IPS-18c (cell line): ENCODE measurements at regions not wholly inside any gene's neighbourhood (a gene's known extent, or its start where the extent isn't known, plus 50 kb on each side); places are given as distances from the start of the nearest gene placed in this dataset.

Experiments used
- H3K4me3 ChIP-seq: 2 replicates; pipeline ENCODE4 v1.7.0; 2013; ENCODE audit warnings: low read depth, mild to moderate bottlenecking, low read length, moderate library complexity; ENCODE audit not compliant: insufficient read depth
- H3K9me3 ChIP-seq: one replicate; pipeline ENCODE4 v1.6.1; 2013; ENCODE audit warnings: mild to moderate bottlenecking, low read length, moderate library complexity; ENCODE audit not compliant: control insufficient read depth, insufficient read depth

- H3K9me3 ChIP-seq: no peaks in the 10 kb centered on the region
These were observed 218.8 kb downstream of the CTTN start for GRCh38 chr11:70616938-70617654.

DNA sequence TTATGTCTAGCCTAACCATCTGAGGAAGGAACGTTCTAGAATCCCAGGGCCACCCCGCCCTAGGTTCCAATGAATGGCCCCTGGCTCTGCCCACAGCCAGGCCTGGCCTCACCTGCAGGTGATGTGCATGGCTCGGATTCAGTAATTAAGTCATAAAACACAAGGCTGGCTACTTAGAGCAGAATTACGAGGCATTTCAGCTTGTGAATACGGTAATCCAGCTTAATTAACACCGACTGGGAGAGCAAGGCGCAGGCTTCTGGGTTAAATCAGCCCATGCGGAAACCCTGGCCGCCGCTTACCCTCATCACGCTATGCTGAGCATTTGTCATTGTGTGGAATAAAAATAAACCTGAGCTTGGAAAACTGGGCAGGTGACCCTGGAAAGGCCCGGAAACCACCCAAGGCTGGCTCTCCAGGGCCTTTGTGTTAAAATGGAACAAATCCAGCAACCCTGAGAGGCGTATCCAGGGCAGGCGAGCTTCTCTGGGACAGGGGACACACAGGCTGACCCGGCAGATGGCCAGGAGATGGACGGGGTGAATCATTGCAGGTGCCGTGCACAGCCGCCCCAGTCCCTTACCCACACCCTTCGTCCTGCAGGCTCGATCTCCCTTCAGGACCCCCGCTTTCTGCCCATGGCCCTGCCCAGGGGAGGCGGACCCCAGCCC, 220.2 kb downstream of the CTTN start:
- Histone ChIP-seq H3K4me3 (no peak overlapping the region), H3K9me3 (no peaks in the 10 kb centered on the region)

More at GRCh38 chr11:70616938-70617654, 218.8 kb downstream of the CTTN start:
- no peak overlapping the region for H3K4me3 ChIP-seq

DNA sequence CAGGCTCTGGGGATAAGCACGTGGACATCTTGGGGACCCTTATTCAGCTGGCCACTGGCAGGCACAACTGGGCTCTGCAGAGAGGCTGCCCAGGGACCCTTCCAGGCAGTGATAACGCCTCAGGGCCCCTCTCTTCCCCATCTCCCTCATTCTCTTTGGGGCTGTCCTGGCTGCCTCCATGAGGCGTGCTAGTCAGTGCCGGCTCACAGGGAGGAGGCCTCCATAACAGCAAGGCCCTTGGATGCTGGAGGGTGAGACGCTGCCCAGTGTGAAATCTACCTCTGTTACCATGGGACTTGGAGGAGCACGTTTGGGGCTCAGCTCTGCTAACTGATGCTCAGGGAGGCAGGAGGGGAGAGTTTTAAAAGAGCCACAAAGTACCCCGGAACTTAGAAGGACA, 221.3 kb downstream of the CTTN start:
- Histone ChIP-seq H3K9me3 (no peaks in the 10 kb centered on the region), H3K4me3 (no peak overlapping the region)

DNA sequence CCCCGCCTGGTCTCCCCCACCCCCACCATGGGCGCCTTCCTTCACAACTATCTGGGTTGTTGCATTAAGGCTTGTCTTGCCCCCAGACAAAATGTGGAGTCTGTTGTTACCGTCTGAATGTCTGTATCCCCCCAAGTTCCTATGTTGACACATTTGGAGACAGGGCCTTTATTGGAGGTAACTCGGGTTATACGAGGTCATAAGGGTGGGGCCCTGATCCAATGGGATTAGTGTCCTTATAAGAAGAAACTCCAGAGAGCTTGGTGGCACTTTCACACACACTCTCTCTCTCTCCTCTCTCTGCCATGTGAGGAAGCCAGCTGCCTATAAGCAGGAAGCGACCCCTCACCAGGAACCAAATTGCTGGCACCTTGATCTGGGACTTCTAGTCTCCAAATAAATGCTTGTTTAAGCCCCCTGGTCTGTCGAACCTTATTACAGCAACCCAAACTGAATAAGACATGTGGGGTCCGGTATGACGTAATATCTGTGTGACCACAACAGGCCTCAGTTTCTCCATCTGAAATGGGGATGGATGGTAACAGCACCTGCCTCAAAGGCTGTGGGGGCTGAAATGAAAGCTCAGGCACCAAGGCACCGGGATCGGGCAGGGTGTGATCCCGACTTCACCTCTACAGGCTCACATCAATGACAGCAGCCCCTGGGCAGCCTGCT, 222.3 kb downstream of the CTTN start:
- Histone ChIP-seq H3K4me3 (no peak overlapping the region), H3K9me3 (no peaks in the 10 kb centered on the region)

DNA sequence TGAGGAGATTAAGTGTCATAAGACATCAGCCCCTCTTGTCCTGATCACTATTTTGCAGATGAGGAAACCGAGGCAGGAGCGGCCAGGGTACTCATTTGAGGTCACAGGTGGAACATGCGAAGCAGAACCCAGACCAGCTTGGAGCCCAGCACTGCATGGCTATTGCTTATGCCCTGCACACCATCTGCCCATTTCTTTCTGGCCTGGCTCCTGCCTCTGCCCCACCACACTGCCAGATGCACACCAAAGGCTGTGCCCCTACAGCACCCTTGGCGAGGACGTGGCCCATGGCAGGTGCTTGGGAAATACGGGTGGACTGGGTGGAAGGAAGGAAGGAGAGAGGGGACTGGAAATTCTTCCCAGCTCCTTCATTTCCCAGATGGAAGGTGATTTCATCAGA, 222.9 kb downstream of the CTTN start:
- Histone ChIP-seq H3K4me3 (no peak overlapping the region), H3K9me3 (no peaks in the 10 kb centered on the region)

DNA sequence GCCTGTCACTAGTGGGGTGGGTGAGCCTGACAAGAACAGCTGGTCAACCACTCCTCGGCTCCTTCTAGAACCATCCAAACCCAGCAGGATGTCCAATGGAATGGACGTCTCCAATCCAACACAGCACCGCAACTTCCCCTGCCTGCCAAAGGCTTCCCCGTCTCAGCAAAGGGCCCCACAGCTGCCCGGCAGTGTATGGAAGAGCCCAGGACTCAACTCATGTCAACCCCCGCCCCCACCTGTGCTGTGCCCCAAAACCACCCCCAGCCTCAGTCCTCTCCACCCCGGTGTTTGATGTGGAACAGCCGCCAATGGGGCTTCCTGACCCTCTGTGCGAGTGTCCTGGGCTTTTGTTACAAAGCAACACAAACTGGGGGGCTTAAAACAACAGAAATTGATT, 223.8 kb downstream of the CTTN start:
- H3K9me3 ChIP-seq: no peaks in the 10 kb centered on the region
- no peak overlapping the region for H3K4me3 ChIP-seq

DNA sequence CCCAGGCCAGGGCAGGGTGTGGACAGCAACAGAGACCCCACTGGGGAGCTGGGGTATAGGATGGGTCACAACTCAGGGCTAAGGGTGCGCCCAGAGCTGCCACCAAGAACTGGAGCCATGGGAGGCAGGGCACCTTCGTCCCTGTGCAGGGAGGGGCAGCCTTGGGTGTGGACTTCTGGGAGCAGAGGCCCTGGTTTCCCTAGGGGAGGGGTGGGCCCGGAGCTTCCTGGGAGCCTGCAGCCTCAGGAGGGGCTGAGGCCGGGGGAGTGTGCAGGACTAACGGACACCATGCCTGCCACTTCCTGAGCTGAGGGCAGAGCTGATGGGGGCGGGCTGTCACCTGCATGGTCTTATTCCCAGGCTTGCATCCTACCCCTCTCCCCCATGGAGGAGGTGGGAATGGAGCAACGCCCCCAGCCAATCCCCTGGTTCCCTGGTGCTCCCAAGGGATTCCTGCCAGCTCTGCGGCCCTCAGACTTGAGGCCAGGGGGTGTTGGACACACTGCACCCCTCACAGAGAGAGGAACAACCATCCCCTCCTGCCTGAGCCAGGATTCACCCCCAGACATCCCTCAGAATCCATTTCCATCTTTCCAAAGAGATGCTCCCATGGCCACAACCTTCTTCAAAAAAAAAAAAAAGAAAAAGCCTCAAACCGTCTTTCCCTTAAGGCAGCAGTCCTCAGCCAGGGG, 225.7 kb downstream of the CTTN start:
- H3K9me3 ChIP-seq: no peaks in the 10 kb centered on the region
- no peak overlapping the region for H3K4me3 ChIP-seq

- Histone ChIP-seq H3K9me3 (no peaks in the 10 kb centered on the region), H3K4me3 (no peak overlapping the region)
These were observed 226.3 kb downstream of the CTTN start for GRCh38 chr11:70624598-70624993.

- Histone ChIP-seq H3K9me3 (no peaks in the 10 kb centered on the region), H3K4me3 (no peak overlapping the region)
These were observed 226.7 kb downstream of the CTTN start for GRCh38 chr11:70625051-70625450.

DNA sequence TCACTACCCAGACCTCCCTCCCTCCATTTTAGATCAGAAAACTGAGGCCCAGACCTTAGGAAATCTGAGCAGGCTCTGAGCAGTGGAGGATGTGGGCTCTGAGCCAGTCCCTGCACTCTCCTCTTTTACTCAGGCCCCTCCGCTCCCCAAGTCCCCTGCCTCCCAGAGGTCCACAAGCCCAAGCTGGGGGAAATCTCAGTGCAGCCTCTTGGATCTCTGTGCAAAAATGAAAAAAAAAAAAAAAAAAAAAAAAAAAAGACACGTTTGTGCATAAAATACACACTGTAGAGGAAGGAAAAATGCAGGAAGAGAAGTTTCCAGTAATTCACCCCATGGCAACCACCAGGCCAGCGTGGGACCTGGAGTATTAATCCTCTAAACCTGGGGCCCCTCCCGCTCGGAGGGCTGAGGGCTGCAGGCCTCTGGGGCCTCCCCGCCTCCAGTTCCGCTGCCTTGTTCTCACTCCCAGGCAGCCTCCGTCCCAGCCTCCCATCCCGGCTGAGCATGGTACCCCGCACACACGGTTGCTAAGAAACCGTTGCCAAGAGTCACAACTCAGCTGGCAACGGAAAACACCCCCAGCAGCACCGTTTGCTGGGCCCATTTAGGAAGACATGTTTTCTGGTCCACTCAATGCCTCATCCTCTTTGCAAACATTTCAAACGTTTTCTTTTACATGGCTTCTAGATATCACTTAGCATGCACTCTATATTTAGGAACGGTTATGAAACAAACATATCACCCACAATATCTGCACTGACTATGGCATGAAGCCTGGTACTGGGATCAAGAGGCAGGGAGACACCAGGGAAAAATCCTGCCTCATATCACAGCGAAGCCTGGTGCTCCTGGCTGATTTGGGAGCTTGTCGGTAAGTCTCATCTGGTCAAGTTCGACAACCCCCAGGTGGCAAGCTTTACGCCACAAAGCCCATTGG, 227.5 kb downstream of the CTTN start:
- Histone ChIP-seq H3K4me3 (no peak overlapping the region), H3K9me3 (peaks cover 2% of the 10 kb centered on the region)

- Histone ChIP-seq H3K4me3 (no peak overlapping the region), H3K9me3 (peaks cover 2% of the 10 kb centered on the region)
These were observed 228.9 kb downstream of the CTTN start for GRCh38 chr11:70627219-70627618.

DNA sequence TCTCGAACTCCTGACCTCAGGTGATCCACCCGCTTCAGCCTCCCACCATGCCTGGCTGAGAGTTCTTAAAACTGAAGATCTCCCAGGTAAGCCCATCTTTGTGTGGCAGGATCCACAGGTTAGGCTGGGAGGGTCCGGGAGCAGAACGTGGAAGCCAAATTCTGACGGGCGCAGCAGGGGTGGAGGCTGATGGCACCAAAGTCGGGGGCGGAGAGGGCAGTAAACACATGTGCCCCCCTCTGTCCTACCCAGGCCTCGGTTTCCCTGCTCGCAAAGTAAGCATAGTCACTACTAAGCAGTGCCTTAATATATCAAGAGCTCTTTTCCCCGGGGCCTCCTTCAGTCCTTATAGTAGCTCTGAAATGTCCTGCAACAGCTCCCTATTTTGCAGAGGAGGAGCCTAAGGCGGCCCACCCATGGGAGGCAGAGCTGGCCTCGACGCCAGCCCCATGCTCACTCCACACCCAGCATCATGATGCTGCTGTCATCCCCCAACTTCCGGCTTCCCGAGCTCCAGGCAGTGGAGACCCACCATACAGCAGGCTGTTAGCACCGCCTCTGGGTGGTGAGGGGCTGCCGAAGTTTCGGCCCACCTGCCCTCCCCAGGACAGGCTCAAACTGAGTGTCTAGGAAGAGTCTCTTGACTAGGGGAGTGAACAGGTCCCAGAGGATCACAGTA, 230.0 kb downstream of the CTTN start:
- H3K4me3 ChIP-seq: no peak overlapping the region
- peaks cover 2% of the 10 kb centered on the region for H3K9me3 ChIP-seq

DNA sequence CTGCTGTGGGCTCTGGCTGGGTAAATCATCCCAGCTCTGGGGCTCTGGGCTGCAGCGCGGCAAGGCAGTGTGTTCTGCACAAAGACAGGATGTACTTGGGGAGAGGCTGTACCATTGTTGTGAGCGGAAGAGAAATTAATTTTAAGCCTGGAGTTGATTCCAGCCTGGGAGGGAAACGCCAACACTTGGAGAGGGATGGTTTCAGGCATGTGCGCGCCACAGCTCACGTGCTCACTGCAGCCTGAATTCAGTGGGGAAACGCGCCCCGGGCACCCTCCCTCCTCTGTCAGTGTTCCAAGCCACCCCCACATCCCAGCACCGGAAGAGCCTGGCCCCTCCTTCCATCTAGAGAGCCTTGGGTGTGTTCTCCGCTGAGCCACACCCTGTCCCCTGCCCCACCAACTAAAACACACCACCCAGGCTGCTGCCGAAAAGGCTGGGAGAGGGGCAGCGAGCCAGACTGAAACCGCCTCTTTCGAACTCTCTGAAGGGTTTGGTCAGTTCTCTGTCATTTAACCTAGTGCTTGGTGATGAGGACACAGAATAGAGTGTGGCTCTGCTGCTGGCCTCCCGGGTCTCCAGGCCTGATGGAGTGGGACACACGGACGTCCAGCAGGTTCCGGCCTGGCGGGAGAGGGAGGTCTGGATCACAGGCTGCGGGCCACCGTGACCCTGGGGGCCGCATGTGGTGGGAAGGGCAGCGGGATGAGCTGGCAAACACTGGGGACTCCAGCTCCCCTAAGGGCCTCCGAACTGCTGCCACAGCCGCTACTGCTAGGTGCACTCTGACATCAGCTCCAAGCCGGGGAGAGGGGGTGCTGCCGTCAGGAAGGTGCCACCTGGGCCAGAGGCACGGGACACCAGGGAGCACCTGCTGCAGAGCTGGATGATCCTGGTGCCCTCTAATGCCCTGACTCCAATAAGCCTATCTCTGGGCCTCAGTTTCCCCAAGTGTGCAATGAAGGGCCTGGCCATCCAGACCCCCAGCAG, 230.8 kb downstream of the CTTN start:
- Histone ChIP-seq H3K4me3 (no peak overlapping the region), H3K9me3 (peaks cover 2% of the 10 kb centered on the region)

GRCh38 chr11:70630068-70630467, 231.7 kb downstream of the CTTN start:
- no peak overlapping the region; the same call in 1 of the 2 replicates for H3K4me3 ChIP-seq

More at GRCh38 chr11:70630068-70630467, 231.7 kb downstream of the CTTN start:
- peaks cover 2% of the 10 kb centered on the region for H3K9me3 ChIP-seq
